OCI-LY1 (cell line): ENCODE measurements at regions not wholly inside any gene's neighbourhood (a gene's known extent, or its start where the extent isn't known, plus 50 kb on each side); places are given as distances from the start of the nearest gene placed in this dataset.
"Not testable (repeated sequence)": the region's sequence is repeated elsewhere in the genome, so short reads cannot be mapped to it uniquely, and the experiment has no call there.

ENCODE experiments used
- H2AFZ ChIP-seq: fragments of 200-600 bp; sonication (generic), shearing (Covaris generic); 2 replicates; pipeline ENCODE4 v1.6.0; 2014; ENCODE audit warnings: antibody characterized with exemption, mild to moderate bottlenecking, low read length
- H3F3A ChIP-seq: fragments of 200-600 bp; sonication (generic), shearing (Covaris generic); 2 replicates; pipeline ENCODE4 v1.6.0; 2014; ENCODE audit warnings: mild to moderate bottlenecking, antibody characterized with exemption, low read length, moderate library complexity; ENCODE audit not compliant: insufficient read depth
- H3K27ac ChIP-seq: fragments of 200-600 bp; sonication (generic); 2 replicates; pipeline ENCODE4 v1.5.1; 2014; ENCODE audit warnings: low read length, mixed run types, mild to moderate bottlenecking, low read depth; ENCODE audit not compliant: poor library complexity, severe bottlenecking
- H3K27me3 ChIP-seq: fragments of 200-600 bp; sonication (generic); 2 replicates; pipeline ENCODE4 v1.6.0; 2014; ENCODE audit warnings: antibody characterized with exemption, mild to moderate bottlenecking, low read length, moderate library complexity; ENCODE audit not compliant: insufficient read depth
- H3K36me3 ChIP-seq: fragments of 200-600 bp; sonication (generic); 2 replicates; pipeline ENCODE4 v1.6.1; 2014; ENCODE audit warnings: mild to moderate bottlenecking, antibody characterized with exemption, low read length, moderate library complexity, mixed read lengths; ENCODE audit not compliant: insufficient read depth
- H3K4me1 ChIP-seq: fragments of 200-600 bp; sonication (generic); 2 replicates; pipeline ENCODE4 v1.5.1; 2014; ENCODE audit warnings: mild to moderate bottlenecking, low read length, moderate library complexity; ENCODE audit not compliant: insufficient read depth, severe bottlenecking
- H3K4me2 ChIP-seq: fragments of 200-600 bp; sonication (generic), shearing (Covaris generic); 2 replicates; pipeline ENCODE4 v1.6.1; 2014; ENCODE audit warnings: low read length
- H3K4me3 ChIP-seq: fragments of 200-600 bp; sonication (generic); 2 replicates; pipeline ENCODE4 v1.5.1; 2014; ENCODE audit warnings: low read length, low read depth, mild to moderate bottlenecking, mixed read lengths; ENCODE audit not compliant: poor library complexity, severe bottlenecking
- H3K79me2 ChIP-seq: fragments of 200-600 bp; shearing (Covaris generic); 2 replicates; pipeline ENCODE4 v1.6.1; 2016; ENCODE audit warnings: mixed run types, low read length, mixed read lengths; ENCODE audit not compliant: insufficient read depth
- H3K9ac ChIP-seq: fragments of 200-600 bp; sonication (generic), shearing (Covaris generic); 2 replicates; pipeline ENCODE4 v1.6.1; 2014; ENCODE audit warnings: mild to moderate bottlenecking, low read length, mixed read lengths
- H3K9me2 ChIP-seq: fragments of 200-600 bp; sonication (generic), shearing (Covaris generic); 2 replicates; pipeline ENCODE4 v1.6.1; 2014; ENCODE audit warnings: low read depth, mild to moderate bottlenecking, low read length, mixed read lengths
- H3K9me3 ChIP-seq: fragments of 200-600 bp; shearing (Covaris generic); 2 replicates; pipeline ENCODE4 v1.6.1; 2014; ENCODE audit warnings: low read length, mixed read lengths
- H4K20me1 ChIP-seq: fragments of 200-600 bp; sonication (generic), shearing (Covaris generic); 2 replicates; pipeline ENCODE4 v1.6.0; 2016; ENCODE audit warnings: mild to moderate bottlenecking, low read length; ENCODE audit not compliant: insufficient read depth
- EZH2 ChIP-seq: fragments of 200-600 bp; sonication (generic), shearing (Covaris generic); IDR thresholded peaks from 2 replicates; pipeline ENCODE4 v1.8.0; 2017; ENCODE audit warnings: borderline replicate concordance, mixed run types, mild to moderate bottlenecking, antibody characterized with exemption, low read length, moderate library complexity, mixed read lengths
- TF ChIP-seq, protein P1 (sequence below): fragments of 200-600 bp; sonication (generic), shearing (Covaris generic); IDR thresholded peaks from 2 replicates; pipeline ENCODE4 v1.5.1; 2017; ENCODE audit warnings: mild to moderate bottlenecking, antibody characterized with exemption, low read length, moderate library complexity, mixed read lengths

DNA sequence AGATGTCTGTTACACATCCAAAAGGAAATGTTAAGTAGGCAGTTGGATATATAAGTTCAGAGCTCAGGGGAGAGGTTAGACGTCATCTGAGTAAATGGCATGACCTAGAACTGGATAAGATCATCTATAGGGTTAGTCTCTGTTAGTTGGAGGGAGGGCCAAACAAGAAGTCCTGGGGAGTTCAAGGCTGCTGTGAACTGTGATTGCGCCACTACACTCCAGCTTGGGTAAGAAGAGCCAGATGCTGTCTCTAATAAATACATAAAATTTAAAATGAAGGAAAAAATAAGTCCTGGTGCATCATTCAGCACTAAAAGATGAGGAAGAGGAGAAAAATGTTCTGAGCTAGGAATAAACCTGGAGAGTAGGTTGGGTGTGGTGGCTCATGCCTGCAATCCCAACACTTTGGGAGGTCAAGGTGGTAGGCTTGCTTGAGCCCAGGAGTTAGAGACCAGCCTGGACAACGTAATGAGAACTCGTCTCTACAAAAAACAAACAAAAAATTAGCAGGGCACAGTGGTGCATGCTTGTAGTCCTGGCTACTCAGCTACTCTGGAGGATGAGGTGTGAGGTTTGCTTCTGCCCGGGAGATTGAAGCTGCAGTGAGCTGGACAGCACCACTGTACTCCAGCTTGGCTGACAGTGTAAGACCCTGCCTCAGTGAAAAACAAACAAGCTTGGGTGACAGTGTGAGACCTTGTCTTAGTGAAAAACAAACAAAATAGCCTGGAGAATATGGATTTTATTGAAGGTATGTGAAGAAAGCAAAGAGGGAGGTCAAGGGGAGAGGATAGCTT lies 123.6 kb downstream of the ACTBL2 start:
- no peaks in the 10 kb centered on the region for H3K4me1 ChIP-seq
- H3K9ac ChIP-seq = no peak overlapping the region
- no peaks in the 10 kb centered on the region for H3F3A ChIP-seq
- H3K79me2 ChIP-seq = no peaks in the 10 kb centered on the region
- H2AFZ ChIP-seq = no peak overlapping the region
- no peaks in the 10 kb centered on the region for H3K36me3 ChIP-seq
- no peaks in the 10 kb centered on the region for H4K20me1 ChIP-seq
- no peak overlapping the region for H3K27ac ChIP-seq
- no peaks in the 10 kb centered on the region for H3K27me3 ChIP-seq
- H3K4me2 ChIP-seq = no peak overlapping the region
- H3K9me2 ChIP-seq = no peaks in the 10 kb centered on the region
- H3K4me3 ChIP-seq = no peak overlapping the region
- TF ChIP-seq, protein P1, sequence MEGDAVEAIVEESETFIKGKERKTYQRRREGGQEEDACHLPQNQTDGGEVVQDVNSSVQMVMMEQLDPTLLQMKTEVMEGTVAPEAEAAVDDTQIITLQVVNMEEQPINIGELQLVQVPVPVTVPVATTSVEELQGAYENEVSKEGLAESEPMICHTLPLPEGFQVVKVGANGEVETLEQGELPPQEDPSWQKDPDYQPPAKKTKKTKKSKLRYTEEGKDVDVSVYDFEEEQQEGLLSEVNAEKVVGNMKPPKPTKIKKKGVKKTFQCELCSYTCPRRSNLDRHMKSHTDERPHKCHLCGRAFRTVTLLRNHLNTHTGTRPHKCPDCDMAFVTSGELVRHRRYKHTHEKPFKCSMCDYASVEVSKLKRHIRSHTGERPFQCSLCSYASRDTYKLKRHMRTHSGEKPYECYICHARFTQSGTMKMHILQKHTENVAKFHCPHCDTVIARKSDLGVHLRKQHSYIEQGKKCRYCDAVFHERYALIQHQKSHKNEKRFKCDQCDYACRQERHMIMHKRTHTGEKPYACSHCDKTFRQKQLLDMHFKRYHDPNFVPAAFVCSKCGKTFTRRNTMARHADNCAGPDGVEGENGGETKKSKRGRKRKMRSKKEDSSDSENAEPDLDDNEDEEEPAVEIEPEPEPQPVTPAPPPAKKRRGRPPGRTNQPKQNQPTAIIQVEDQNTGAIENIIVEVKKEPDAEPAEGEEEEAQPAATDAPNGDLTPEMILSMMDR = no peak
- TF ChIP-seq EZH2 = no peak
- H3K9me3 ChIP-seq = no peaks in the 10 kb centered on the region

DNA sequence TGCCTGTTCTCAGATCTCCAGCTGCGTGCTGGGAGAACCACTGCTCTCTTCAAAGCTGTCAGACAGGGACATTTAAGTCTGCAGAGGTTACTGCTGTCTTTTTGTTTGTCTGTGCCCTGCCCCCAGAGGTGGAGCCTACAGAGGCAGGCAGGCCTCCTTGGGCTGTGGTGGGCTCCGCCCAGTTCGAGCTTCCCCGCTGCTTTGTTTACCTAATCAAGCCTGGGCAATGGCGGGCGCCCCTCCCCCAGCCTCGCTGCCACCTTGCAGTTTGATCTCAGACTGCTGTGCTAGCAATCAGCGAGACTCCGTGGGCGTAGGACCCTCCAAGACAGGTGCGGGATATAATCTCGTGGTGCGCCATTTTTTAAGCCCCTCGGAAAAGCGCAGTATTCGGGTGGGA lies 125.8 kb downstream of the ACTBL2 start:
- H3K79me2 ChIP-seq, H3K27me3 ChIP-seq, H3K27ac ChIP-seq, H3K4me2 ChIP-seq, H2AFZ ChIP-seq, H3K4me3 ChIP-seq, H3K36me3 ChIP-seq, H3K9me3 ChIP-seq, H3K9me2 ChIP-seq, H3K9ac ChIP-seq, H4K20me1 ChIP-seq, H3F3A ChIP-seq, H3K4me1 ChIP-seq: not testable (repeated sequence)

DNA sequence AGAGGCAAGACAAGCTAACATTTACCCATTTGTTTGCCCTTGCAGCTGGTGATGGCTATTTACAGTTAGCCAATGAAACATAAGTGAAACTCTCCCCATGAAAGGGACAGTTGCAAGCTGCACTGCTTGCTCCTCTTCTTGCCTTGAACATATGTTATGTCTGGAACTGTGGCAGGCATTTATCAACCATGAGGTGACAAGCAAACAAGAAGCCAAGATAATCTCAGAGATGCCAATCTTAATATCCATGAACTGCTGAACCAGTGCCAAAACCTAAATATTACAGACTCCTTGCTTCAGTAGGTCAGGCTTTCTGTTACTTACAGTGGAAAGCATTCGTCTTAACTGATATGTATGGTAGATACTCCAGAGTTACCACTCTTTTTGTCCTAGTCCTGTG lies 133.4 kb downstream of the ACTBL2 start:
- Histone ChIP-seq H3K36me3 (no peaks in the 10 kb centered on the region), H3K4me2 (no peak overlapping the region), H3K9me3 (no peaks in the 10 kb centered on the region), H3K4me1 (no peaks in the 10 kb centered on the region), H4K20me1 (no peaks in the 10 kb centered on the region), H3F3A (no peaks in the 10 kb centered on the region), H3K27me3 (no peaks in the 10 kb centered on the region), H3K4me3 (no peak overlapping the region), H3K9me2 (no peaks in the 10 kb centered on the region), H2AFZ (no peak overlapping the region), H3K9ac (no peak overlapping the region), H3K27ac (no peak overlapping the region), H3K79me2 (no peaks in the 10 kb centered on the region)
- TF ChIP-seq EZH2 = no peak
- TF ChIP-seq, protein P1 = no peak
